GM19025 (cell line): ENCODE measurements at regions not wholly inside any gene's neighbourhood (a gene's known extent, or its start where the extent isn't known, plus 50 kb on each side); places are given as distances from the start of the nearest gene placed in this dataset.

Experiments
- ATAC-seq: cut with Tn5 transposase; IDR thresholded peaks from one replicate; pipeline ENCODE4 v1.9.1; 2021; ENCODE audit warnings: mild to moderate bottlenecking, low read depth, moderate library complexity; ENCODE audit not compliant: unreplicated experiment

DNA sequence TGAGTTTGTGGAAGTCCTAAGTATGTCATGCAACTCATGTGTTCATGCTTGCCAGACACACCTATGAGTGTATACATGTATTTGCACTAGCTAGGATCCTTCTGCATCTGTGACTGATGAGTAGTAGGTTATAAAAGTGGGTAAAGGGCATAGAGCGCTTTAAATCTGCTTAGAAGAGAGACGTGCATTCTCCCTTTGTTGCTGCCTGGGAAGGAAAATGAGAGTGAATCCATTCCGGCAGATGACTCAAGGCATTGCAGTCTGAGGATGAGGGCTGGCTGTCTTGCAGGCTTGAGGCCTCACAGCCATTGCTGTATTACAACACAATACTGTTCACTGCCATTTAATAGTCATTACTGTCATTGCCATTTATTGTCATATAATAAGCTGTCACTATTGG is 120.8 kb upstream of the UMPS start:
- ATAC-seq, result no peak

DNA sequence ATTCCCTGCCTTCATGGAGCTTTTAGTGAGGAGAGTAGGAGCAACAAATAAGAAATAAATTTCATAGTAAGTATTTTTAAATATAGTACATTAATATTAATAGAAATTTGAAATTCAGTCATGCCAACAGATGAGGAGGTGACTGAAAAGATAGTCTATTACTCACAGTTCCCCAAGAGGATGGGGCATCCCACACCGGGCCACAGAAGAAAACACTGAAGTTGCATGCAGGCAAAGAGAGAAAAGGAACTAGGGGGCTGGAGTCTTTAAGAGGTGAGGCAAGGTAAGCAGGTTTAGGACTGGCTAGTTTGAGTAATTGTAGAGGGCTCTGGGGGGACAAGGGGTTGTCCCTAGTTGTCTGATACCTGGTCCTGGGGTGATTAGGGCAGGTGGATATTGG is 120.1 kb upstream of the UMPS start:
- no peak for ATAC-seq

DNA sequence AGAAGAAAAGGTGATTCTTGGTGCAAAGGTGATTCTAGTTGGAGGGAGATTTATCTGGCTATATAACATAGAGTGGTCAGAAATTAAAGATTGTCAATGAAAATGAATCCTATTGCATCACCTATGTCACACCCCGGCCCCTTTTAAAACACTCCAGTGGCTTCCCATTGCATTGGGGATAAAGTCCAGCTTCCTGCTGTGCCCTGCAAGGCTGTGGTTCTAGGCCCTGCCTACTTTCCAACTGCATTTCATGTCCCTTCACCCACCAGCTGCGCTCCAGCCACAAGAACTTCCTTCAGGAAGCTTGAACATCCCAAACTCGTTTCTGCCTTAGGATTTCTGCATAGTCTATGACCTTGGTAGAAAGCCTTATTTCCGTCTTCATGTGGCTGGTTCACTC is 118.7 kb upstream of the UMPS start:
- ATAC-seq, result no peak

DNA sequence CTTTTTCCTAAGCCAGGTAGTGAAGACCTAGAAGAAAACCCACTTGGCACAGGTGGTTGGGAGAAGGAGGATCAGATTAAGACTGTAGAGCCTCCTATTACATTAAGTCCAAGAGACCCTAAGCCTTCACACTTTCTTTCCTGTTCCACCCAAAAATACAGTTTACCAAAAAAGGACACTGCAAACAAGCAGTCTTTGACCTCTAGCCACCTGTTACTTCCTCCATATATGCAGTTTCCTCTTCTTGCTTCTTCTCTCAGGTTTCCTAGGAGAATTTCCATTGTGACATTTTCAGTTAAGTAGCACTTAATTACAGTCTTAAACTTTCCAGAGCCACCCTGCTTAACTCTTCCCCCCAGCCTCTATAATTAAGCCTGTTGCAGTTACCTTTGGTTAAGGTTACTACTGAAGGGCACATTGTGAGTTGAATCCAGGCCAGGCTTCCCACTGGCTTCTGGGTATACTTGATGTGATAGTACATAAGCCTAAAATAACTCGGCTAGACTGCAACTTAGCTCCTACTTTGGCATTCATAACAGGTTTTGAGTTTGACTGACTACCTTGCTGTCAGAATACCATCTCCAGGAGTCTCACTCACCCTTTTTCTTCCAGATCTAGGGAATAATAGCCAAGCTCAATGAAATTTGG is 114.2 kb upstream of the UMPS start:
- no peak for ATAC-seq

DNA sequence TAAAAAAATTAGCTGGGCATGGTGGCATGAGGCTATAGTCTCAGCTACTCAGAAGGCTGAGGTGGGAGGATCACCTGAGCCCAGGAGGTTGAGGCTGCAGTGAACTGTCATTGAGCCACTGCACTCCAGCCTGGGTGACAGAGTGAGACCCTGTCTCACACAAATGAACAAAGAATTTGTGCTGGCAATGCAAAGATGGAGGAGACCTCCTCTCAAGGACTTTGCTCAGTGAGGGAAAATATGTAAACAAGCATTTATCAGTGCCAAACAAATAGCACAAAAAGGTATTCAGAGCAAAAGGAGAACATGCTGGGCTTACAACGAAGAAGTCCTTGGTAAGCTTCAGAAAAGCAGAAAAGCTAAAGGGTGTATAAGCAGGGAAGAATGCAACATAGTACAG is 113.1 kb upstream of the UMPS start:
- ATAC-seq, result no peak

DNA sequence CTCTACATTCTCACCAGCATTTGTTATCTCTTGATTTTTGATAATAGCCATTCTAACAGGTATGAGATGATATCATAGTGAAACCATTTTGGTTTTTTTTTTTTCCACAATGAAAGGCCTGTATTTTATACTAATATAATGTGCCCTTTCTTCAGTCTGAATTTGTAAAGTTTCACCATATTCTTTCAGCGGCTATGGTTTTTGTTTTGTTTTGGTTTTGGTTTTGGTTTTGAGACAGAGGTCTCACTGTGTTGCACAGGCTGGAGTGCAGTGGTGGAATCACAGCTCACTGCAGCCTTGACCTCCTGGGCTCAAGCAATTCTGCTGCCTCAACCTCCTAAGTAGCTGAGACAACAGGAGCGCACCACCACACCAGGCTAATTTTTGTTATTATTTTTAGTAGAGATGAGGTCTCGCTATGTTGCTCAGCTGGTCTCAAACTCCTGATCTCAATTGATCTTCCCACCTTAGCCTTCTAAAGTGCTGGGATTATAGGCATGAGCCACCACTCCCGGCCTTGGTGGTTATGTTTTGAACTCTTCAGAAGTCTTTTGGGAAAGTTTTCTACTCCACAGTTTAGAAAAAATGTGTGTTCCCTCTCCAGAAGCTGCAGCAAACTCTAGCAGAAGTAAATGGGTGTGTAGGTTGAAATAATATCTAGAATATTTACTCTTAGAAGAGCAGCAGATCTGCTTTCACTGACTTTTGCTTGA is 110.2 kb upstream of the UMPS start:
- ATAC-seq, result peak; percentile 54

DNA sequence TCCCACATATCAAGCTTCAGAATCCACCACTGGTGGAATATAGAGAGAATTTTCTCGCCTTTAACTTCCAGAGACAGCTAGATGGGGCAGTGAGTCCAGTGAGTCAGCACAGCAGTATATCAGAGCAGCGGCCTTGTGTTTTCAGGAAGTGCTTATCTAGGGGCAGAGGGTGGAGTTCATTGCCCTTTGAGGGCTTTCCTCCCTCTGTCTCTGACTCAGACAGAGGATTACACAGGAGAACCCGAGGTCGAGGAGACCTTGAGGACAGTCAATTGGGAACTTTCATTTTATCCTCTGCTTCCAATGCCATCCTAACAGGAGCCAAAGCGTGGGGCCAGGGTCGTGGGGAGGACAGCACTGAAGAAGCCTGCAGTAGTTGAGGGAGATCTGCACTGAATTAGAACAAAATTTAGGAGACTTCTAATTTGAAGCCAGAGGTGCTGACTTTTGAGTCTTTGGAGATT is 109.6 kb upstream of the UMPS start:
- peak; percentile 48 for ATAC-seq

DNA sequence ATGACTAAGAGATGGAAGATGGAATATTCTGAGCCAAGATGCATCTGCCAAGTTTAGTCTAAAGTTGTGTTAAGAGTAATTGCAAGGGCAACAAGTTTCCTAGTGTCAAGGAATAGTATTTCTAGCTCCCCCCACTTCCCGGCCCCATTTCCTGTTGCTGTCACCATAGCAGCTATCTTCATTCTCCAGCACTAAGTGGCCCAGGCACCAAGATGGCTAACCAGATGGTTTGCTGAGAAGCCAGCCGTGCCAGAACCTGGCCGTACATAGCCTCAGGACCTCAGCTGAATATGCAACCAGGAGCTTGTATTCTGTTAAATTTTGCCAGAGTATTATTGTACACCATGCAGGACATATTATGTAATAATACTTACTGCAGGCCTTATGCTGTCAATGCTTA is 108.8 kb upstream of the UMPS start:
- no peak for ATAC-seq

DNA sequence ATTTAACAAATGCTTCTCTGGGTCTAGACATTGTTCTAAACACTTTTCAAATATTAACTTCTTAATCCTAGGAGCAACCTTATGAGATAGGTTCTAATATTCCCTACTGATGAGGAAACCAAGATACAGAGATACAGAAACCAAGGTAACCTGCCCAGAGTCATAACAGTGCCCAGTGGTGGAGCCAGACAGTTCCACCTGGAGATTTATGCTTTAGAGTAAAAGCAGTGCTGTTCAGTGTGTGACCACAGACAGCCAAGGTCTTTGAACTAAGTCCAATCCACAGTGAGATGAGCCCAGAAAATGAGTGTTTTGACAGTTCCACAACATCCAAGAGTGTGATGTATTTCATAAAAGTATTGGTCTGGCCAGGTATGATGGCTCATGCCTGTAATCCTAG is 105.2 kb upstream of the UMPS start:
- ATAC-seq, result no peak

DNA sequence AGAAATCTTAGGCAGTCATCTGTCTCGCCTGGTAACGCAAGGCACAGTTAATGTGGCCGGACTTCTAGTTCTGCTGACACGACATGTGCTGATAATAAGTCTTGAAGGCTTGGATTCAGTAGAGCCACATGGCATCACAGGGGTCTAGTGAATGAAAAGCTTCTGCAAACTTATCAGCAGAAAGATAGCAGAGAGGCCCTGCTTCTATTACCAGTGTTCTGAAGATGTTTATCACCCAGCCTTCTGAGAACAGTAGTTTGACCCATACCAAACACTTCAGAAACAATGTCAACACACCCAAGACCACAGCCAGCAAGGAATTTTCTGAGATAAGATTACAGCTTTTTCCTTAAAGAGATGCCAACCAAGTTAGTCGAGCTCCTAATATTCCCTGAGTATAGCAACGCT is 102.7 kb upstream of the UMPS start:
- no peak for ATAC-seq

DNA sequence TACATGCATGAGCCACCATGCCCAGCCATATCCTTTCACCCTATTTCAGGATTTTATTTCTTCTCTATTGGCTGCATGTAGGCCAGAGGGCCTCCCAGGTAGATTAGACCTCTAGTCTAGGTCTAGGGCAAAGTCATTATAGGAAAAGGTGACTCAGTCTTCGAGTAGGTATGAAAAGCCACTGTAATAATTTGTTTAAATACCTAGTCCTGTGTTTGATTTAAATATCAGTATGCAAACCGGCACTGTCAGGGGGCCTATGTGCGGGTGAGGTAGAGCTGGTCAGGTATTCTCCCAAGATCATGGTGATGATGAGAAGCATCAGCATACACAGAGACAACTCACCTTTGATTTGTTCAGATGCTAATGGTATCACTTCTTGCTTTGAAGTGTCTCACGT is 101.4 kb upstream of the UMPS start:
- ATAC-seq, result no peak

DNA sequence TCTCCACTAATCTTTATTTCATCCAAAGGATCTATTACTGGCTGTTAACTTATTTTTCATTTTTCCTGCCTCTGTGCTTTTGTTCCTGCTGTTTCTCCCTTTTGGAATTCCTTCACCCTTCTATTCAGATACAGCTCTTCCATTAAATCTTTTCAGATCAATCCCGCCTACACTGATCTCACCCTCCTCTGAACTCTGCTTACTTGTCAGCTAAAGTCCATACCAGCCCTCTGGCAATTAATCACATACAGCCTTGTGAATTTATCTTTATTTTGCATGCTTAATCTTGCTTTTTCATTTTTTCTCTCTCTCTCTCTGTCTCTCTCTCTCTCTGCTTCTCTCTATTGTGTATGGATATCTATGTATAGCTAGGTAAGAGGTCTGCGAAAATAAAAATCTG is 100.8 kb upstream of the UMPS start:
- no peak for ATAC-seq

DNA sequence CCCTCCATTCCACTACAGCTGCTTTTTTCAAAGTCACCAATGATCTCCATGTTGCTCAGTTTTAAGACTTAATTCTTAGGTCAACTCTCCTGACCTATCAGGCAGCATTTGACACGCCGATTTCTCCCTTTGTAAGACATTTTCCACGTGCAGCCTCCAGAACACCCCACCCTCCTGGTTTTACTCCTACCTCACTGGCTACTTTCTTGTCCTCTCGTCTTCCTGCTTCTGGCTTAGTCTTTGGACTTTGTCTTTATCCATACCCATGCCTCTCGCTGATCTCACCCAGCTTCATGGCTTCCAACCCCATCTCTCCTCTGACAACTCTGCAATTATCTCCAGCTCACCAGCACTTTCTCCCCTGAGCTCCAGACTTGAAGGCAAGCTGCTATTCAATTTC is 99.3 kb upstream of the UMPS start:
- ATAC-seq, result no peak

DNA sequence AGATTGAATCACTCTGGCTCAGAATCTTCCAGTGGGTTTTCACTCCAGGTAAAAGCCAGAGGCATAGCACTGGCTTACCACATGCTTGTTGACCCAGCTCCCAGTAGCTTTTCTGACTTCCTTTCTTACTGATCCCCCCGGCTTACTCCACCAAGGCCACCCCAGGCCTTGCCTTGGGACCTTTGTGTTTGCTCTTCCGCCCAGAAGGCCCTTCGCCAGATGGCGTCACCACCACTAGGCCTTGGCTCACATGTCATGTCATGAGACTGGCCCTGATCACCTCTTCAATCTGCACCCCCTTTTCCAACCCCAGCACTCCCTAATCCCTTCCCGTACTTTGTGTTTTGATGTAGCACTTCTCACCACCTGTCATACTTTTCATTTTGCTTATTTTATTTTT is 98.5 kb upstream of the UMPS start:
- ATAC-seq, result no peak

DNA sequence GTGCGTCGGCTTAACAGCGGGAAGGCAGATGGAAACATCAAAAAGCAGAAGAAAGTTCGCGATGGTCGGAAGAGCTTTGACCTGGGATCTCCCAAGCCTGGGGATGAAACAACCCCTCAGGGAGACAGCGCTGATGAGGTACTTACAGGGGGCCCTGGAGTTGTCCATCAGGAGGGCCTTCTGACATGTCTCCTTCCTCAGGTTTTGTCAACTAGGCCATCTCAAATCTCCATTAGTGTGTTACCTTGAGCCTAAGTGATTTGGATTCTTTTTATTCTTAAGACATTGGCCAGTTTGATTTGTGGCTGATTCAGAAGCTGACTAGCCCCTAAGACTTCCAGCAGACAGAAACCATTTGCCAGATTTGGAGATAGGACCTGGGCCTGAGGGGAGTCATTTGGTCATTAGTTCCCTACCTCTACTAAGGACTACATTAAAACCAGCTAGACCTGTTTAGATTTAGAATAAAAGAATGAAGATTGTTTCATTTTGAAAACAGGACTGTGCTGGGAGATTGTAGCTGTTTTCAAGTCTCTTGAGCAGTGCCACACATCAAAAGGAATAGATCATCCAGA is 97.6 kb upstream of the UMPS start:
- ATAC-seq, result no peak

DNA sequence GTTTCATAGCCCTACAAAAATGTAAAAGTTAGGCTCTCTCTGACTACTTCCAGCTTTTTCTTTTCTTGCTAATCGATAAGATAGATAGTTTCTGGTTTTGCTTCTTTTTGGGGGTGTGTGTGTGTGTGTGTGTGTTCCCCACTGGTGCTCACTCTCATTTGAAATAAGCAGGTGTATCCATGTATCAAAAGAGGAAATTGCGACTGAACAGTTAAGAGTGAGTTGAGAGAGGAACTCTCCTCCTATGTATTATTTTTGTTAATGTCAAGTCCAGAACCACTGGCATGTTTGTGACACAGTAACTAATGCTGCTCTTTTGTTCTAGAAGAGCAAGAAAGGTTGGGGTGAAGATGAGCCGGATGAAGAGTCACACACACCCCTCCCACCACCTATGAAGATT is 96.7 kb upstream of the UMPS start:
- ATAC-seq, result no peak

DNA sequence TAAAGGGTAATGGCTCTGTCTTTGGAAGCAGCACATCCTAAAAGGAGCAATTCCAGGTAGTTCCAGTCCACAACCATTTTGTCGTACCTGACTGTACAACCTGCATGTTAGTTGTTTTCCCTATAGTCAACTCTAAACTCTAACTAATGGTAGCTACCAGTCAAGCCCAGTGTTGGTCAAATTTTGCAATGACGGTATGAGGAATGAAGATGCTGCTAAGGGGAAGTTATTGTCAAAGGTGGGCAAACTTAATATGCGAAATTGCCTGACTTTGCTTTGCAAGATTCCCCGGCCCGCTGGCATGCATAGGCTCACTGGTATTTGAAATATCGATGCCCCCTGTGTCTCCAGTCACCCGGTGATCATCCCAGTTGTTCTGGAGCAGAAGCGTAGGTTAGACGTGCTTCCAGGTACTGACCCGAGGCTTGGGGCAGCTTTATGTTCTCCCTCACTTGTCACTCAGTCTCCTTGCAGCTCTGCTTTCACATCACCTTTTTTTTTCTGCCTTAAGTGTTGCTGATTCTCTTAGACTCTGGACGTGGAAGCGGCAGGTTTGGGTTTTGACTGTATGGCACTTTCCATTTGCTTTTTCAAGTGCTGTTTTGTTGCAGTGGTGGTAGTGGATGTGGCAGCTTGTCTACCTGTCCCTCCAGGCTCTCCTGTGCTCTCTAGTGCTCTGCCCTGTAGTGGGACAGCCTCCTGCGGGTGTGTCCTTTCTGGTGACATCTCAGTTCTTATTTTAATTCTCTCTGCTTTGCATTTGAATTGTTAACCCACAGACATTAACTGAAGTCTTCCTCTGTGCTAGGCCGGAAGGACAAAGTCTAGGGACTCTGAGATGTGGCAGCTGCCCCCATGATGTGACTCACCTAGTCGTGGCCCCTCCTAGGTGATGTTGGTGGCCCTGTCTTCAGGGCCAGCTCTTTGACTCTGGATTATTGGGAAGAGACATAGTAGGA is 95.8 kb upstream of the UMPS start:
- no peak for ATAC-seq

DNA sequence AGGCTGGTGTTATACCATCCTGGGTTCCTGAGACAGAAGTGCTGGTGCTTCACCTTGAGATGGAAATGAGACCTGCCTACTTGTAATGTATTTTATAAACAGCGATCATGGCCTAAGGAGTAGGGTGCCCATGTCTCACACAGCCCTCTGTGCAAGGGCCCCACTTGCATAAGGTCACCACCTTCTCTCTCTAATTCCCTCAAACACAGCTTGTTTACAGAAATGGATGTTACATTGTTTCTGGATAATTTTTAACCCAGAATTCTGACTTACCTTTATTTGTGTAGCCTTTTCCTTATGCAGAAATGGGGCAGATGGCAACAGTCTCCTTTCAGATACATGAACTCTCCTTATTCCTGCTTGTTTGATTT is 95.1 kb upstream of the UMPS start:
- ATAC-seq, result no peak

DNA sequence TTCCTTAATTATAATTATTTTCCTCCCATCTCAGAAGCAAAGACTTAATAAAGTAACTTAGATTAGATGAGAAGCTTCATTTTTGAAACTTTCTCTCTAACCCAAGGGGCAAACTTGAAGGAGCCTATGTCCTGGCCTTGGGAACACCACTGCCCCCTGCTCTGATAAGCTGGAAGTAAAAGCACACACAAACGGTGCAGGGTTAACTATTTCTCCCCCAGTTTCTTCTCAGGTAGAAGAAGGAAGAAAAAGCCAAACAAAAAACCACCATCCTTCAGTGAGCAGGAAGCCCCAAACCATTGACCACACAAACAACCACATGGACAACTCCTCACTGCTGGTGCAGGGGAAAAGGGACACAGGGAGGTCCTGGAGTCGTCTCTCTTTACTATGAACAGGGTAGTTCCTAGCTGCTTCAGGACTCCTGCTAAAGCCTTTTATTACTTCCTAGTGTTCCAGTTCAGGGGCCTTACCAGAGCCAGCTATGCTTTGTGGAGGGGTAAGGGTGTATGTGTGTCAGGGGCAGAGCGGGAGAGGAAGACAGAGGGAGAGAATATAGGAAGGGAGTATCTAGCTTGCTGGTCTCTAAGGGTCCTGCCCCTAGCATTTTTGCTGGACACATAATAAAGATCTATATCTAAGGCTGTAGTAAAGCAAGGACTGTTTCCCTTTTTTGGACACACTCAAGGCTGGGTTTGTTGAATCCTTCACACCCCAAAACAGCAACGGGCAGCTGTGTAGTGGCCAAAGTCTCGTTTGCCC is 94.0 kb upstream of the UMPS start:
- no peak for ATAC-seq

DNA sequence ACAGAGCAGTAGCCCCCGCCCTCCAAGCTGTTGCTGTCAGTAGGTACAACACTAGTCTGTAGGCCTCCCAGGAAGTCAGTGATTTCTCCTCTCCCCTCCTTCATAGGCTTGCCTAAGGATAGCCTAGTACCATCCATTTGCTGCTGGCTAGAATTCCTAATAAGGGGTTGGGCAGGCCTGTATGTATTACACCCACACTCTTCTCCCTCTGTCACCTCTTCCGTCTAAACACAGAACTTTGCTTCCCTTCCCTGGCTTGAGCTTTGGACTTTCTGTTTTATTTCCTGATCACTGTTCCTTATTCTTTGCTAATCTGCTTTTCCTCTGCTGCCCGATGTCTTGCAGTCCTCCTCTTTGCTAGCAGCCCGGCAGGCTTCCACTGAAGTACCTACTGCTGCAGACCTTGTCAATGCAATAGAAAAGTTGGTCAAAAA is 93.4 kb upstream of the UMPS start:
- no peak for ATAC-seq
